NB4 (cell line): ENCODE measurements at regions not wholly inside any gene's neighbourhood (a gene's known extent, or its start where the extent isn't known, plus 50 kb on each side); places are given as distances from the start of the nearest gene placed in this dataset.

ENCODE experiments used
- MYC ChIP-seq: IDR thresholded peaks from 2 replicates; pipeline ENCODE4 v1.6.1; 2011; ENCODE audit warnings: low read depth, low read length
- POLR2A ChIP-seq: IDR thresholded peaks from 2 replicates; pipeline ENCODE4 v1.6.1; 2011; ENCODE audit warnings: mild to moderate bottlenecking; ENCODE audit not compliant: insufficient read length; ENCODE audit errors: extremely low read depth
- TF ChIP-seq, protein P1 (sequence below): IDR thresholded peaks from 2 replicates; pipeline ENCODE4 v1.6.1; 2011; ENCODE audit warnings: low read depth, low read length
- TF ChIP-seq, protein P2 (sequence below): IDR thresholded peaks from one replicate; pipeline ENCODE4 v1.5.1; 2012; ENCODE audit warnings: low read depth, low read length

DNA sequence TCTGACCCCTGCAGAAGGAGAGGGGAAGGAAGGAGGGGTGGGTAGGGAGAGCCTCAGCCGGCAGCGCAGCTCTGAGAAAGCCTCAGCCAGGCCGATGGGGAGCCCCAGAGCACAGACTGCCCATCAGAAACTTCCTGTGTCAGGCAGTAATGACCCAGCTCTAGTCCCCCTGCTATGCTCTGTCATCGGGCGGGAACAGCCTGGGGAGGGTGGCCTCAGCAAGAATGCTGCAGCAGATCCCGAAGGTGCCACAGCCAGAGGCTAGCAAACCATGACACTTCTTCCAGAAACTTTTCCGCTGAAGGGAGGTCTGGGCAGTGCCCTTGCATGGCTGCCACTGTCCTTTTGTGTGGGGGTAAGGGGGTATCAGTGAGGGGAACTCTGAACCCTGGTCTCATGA is 279.0 kb downstream of the BCOR start:
- TF ChIP-seq, protein P1, sequence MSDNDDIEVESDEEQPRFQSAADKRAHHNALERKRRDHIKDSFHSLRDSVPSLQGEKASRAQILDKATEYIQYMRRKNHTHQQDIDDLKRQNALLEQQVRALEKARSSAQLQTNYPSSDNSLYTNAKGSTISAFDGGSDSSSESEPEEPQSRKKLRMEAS: no peak
- no peak for TF ChIP-seq POLR2A
- TF ChIP-seq, protein P2, sequence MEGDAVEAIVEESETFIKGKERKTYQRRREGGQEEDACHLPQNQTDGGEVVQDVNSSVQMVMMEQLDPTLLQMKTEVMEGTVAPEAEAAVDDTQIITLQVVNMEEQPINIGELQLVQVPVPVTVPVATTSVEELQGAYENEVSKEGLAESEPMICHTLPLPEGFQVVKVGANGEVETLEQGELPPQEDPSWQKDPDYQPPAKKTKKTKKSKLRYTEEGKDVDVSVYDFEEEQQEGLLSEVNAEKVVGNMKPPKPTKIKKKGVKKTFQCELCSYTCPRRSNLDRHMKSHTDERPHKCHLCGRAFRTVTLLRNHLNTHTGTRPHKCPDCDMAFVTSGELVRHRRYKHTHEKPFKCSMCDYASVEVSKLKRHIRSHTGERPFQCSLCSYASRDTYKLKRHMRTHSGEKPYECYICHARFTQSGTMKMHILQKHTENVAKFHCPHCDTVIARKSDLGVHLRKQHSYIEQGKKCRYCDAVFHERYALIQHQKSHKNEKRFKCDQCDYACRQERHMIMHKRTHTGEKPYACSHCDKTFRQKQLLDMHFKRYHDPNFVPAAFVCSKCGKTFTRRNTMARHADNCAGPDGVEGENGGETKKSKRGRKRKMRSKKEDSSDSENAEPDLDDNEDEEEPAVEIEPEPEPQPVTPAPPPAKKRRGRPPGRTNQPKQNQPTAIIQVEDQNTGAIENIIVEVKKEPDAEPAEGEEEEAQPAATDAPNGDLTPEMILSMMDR: no peak
- no peak for TF ChIP-seq MYC
